ENCODE measurements at regions not wholly inside any gene's neighbourhood (a gene's known extent, or its start where the extent isn't known, plus 50 kb on each side); places are given as distances from the start of the nearest gene placed in this dataset.

GRCh38 chr2:2484301-2484700 lies 153.2 kb upstream of the MYT1L start:
- Histone ChIP-seq H3F3A (ENCODE audit: low read depth) (no peaks in the 10 kb centered on the region), H3K9me3 (ENCODE audit: low read depth) (no peaks in the 10 kb centered on the region), H3K27ac (no peak overlapping the region), H4K20me1 (ENCODE audit: low read depth) (no peaks in the 10 kb centered on the region), H3K4me2 (no peak overlapping the region), H3K79me2 (ENCODE audit: low read depth) (no peaks in the 10 kb centered on the region), H3K36me3 (no peaks in the 10 kb centered on the region), H3K9ac (no peak overlapping the region), H2AFZ (replicated peaks) (no peak overlapping the region), H3K27me3 (no peaks in the 10 kb centered on the region), H3K4me3 (no peak overlapping the region), H3K4me1 (no peaks in the 10 kb centered on the region)
- Mint-ChIP-seq H3K9me3 (peaks cover 2% of the 10 kb centered on the region), H3K27me3 (ENCODE audit: insufficient read depth, low read depth) (no peaks in the 10 kb centered on the region), H3K36me3 (no peaks in the 10 kb centered on the region), H3K4me3 (no peak overlapping the region), H3K4me1 (no peaks in the 10 kb centered on the region), H3K27ac (no peak overlapping the region)
- no peak for DNase-seq (ENCODE audit: low spot score)
- TF ChIP-seq EZH2phosphoT487 (IDR thresholded peaks at IDR 0.05) (no peak), EZH2 (IDR thresholded peaks at IDR 0.05) (no peak), CTCF (IDR thresholded peaks at IDR 0.05) (no peak)

- H3K27me3 Mint-ChIP-seq (ENCODE audit: insufficient read depth, low read depth) = no peaks in the 10 kb centered on the region
- no peak overlapping the region for H3K9ac ChIP-seq
- peaks cover 2% of the 10 kb centered on the region for H3K9me3 Mint-ChIP-seq
- H3K4me3 ChIP-seq = no peak overlapping the region
- H3K36me3 ChIP-seq = no peaks in the 10 kb centered on the region
- H2AFZ ChIP-seq (replicated peaks) = no peak overlapping the region
- H3K36me3 Mint-ChIP-seq = no peaks in the 10 kb centered on the region
- no peak for DNase-seq (ENCODE audit: low spot score)
- no peaks in the 10 kb centered on the region for H3K4me1 ChIP-seq
- no peaks in the 10 kb centered on the region for H3K9me3 ChIP-seq (ENCODE audit: low read depth)
- H3K27ac ChIP-seq = no peak overlapping the region
- H3K4me2 ChIP-seq = no peak overlapping the region
- H3F3A ChIP-seq (ENCODE audit: low read depth) = no peaks in the 10 kb centered on the region
- TF ChIP-seq EZH2phosphoT487 (IDR thresholded peaks at IDR 0.05) (no peak), EZH2 (IDR thresholded peaks at IDR 0.05) (no peak), CTCF (IDR thresholded peaks at IDR 0.05) (no peak)
- H4K20me1 ChIP-seq (ENCODE audit: low read depth) = no peaks in the 10 kb centered on the region
- no peaks in the 10 kb centered on the region for H3K4me1 Mint-ChIP-seq
- no peak overlapping the region for H3K4me3 Mint-ChIP-seq
- no peak overlapping the region for H3K27ac Mint-ChIP-seq
- no peaks in the 10 kb centered on the region for H3K27me3 ChIP-seq
- H3K79me2 ChIP-seq (ENCODE audit: low read depth) = no peaks in the 10 kb centered on the region
Observed at GRCh38 chr2:2482851-2483250, 151.8 kb upstream of the MYT1L start.

GRCh38 chr2:2472881-2473280 lies 141.8 kb upstream of the MYT1L start:
- H3K9me3 Mint-ChIP-seq = no peaks in the 10 kb centered on the region
- Histone ChIP-seq H3K4me1 (no peaks in the 10 kb centered on the region), H3K4me3 (no peak overlapping the region), H3K9ac (no peak overlapping the region), H3F3A (ENCODE audit: low read depth) (no peaks in the 10 kb centered on the region), H3K27me3 (no peaks in the 10 kb centered on the region), H3K79me2 (ENCODE audit: low read depth) (no peaks in the 10 kb centered on the region), H4K20me1 (ENCODE audit: low read depth) (no peaks in the 10 kb centered on the region), H3K36me3 (no peaks in the 10 kb centered on the region), H3K9me3 (ENCODE audit: low read depth) (no peaks in the 10 kb centered on the region), H2AFZ (replicated peaks) (peak overlapping the region; percentile 63), H3K27ac (no peak overlapping the region), H3K4me2 (no peak overlapping the region)
- TF ChIP-seq CTCF (IDR thresholded peaks at IDR 0.05) (no peak), EZH2 (IDR thresholded peaks at IDR 0.05) (no peak), EZH2phosphoT487 (IDR thresholded peaks at IDR 0.05) (no peak)
- no peak overlapping the region for H3K4me3 Mint-ChIP-seq
- peak overlapping the region; percentile 13 for H3K27ac Mint-ChIP-seq
- no peaks in the 10 kb centered on the region for H3K36me3 Mint-ChIP-seq
- DNase-seq (ENCODE audit: low spot score) = no peak
- H3K27me3 Mint-ChIP-seq (ENCODE audit: insufficient read depth, low read depth) = peaks cover 6% of the 10 kb centered on the region
- H3K4me1 Mint-ChIP-seq = no peaks in the 10 kb centered on the region

- no peaks in the 10 kb centered on the region for H3K9me3 Mint-ChIP-seq
- H3K36me3 ChIP-seq = no peaks in the 10 kb centered on the region
- H4K20me1 ChIP-seq (ENCODE audit: low read depth) = no peaks in the 10 kb centered on the region
- H3K36me3 Mint-ChIP-seq = no peaks in the 10 kb centered on the region
- no peak overlapping the region for H3K9ac ChIP-seq
- no peaks in the 10 kb centered on the region for H3K27me3 ChIP-seq
- H3K4me2 ChIP-seq = no peak overlapping the region
- H3K4me3 ChIP-seq = no peak overlapping the region
- H3K4me3 Mint-ChIP-seq = no peak overlapping the region
- TF ChIP-seq CTCF (IDR thresholded peaks at IDR 0.05) = no peak
- no peak for TF ChIP-seq EZH2phosphoT487 (IDR thresholded peaks at IDR 0.05)
- TF ChIP-seq EZH2 (IDR thresholded peaks at IDR 0.05) = no peak
- no peak overlapping the region for H3K27ac Mint-ChIP-seq
- no peaks in the 10 kb centered on the region for H3F3A ChIP-seq (ENCODE audit: low read depth)
- no peaks in the 10 kb centered on the region for H3K4me1 Mint-ChIP-seq
- DNase-seq (ENCODE audit: low spot score) = no peak
- H2AFZ ChIP-seq (replicated peaks) = no peak overlapping the region
- H3K27me3 Mint-ChIP-seq (ENCODE audit: insufficient read depth, low read depth) = peaks cover 6% of the 10 kb centered on the region
- no peak overlapping the region for H3K27ac ChIP-seq
- H3K4me1 ChIP-seq = no peaks in the 10 kb centered on the region
- no peaks in the 10 kb centered on the region for H3K9me3 ChIP-seq (ENCODE audit: low read depth)
- no peaks in the 10 kb centered on the region for H3K79me2 ChIP-seq (ENCODE audit: low read depth)
Observed at GRCh38 chr2:2472044-2472443, 141.0 kb upstream of the MYT1L start.
